Activated T-cell treated with anti-CD3 and anti-CD28 coated beads for 4 hours (primary cell): ENCODE measurements at regions not wholly inside any gene's neighbourhood (a gene's known extent, or its start where the extent isn't known, plus 50 kb on each side); places are given as distances from the start of the nearest gene placed in this dataset.

Source experiments
- DNase-seq: peaks from one replicate; pipeline ENCODE4 v3.0.0-alpha.2; 2020

DNA sequence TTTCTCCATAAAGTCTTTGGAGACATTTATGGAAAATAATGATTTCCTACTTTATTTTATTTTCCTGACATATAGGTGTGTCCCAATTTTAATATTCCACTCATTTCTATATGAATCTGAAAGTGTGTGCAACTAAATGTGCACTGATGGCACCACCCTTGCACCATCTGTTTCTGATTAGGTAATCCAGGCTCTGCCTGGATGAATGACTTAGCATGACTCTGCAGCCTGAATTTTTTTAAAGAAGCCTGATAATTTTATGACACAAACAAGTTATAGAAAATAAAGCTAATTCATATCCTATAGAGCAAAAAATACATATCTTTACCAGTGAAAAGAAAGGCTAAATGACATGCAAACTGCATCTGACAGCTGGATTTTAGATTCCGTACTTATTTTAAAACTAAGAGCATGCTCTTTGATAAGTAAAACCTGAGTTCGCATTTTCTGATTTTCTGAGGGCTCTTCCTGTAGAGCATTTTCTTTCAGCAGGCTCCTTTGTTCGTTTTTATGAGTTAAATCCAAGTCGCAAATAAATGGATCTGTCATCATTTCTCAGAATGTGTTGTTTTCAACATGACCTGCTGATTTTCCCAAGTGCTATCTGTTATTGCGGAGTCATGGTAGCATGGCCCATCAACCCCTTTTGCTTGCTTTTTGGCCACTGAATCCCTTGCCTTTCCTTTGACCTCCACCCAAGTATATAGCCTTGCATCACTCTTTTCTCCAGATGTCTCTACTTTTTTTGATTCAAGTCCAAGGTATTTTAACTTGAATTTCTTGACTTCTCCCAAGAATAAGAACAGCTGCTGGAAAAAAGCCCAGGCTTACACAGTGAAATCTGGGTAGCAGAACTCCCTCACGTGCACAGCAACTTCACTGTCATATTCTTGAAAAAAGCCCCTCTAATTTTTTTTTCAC is 52.8 kb upstream of the LYPLAL1 start:
- no peak for DNase-seq

- DNase-seq = no peak
These were observed 52.0 kb upstream of the LYPLAL1 start for GRCh38 chr1:219121679-219122078.

DNA sequence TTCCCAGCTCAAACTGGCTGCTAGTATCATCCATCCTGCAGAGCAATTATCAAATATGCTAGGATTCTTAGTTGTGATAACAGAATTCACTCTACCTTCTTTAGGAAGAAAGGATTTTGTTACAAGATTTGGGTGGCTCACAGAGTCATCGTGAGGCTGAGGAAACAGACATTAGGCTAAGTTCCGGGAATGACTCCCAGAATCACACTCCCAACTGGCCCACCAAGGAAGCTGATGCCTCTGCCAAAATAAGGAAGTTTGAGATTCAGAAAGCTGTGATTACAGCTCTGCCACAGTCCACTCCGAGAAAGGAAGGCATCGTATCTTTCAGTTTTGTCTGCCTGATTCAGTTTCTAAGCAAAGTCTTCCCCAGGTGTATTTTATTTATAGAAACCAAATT is 50.6 kb upstream of the LYPLAL1 start:
- no peak for DNase-seq
